OCI-LY7 (cell line): ENCODE measurements at regions not wholly inside any gene's neighbourhood (a gene's known extent, or its start where the extent isn't known, plus 50 kb on each side); places are given as distances from the start of the nearest gene placed in this dataset.

Experiments used
- BruUV-seq: library from RNA; stranded (reverse); fragments of 400-500 nt; replicated peaks from 2 replicates; lab custom pipeline; 2021; lab: Mats Ljungman, UMichigan
- CTCF ChIA-PET: fragments of 300-600 bp; sonication (Branson Sonifier 250); formaldehyde crosslinking; loops from one replicate; lab custom pipeline; 2022; ENCODE audit warnings: antibody characterized with exemption; ENCODE audit not compliant: unreplicated experiment; lab: Charles Lee
- POLR2A ChIA-PET: fragments of 300-600 bp; sonication (Branson Sonifier 250); formaldehyde crosslinking; loops from one replicate; lab custom pipeline; 2022; ENCODE audit warnings: antibody characterized with exemption; lab: Charles Lee
- DNase-seq: peaks from one replicate; pipeline ENCODE4 v3.0.0-alpha.2; 2015; ENCODE audit warnings: low spot score
- H2AFZ ChIP-seq: fragments of 200-600 bp; sonication (generic), shearing (Covaris generic); 2 replicates; pipeline ENCODE4 v1.6.1; 2014; ENCODE audit warnings: mild to moderate bottlenecking, antibody characterized with exemption, low read length, moderate library complexity
- H3K27ac ChIP-seq: fragments of 200-600 bp; sonication (generic); 2 replicates; pipeline ENCODE4 v1.5.1; 2014; ENCODE audit warnings: mixed run types, low read depth, mild to moderate bottlenecking, moderate library complexity, low read length, inconsistent platforms; ENCODE audit not compliant: poor library complexity, severe bottlenecking
- H3K36me3 ChIP-seq: fragments of 200-600 bp; sonication (generic); 2 replicates; pipeline ENCODE4 v1.6.1; 2014; ENCODE audit warnings: mild to moderate bottlenecking, antibody characterized with exemption, low read length, moderate library complexity, mixed read lengths; ENCODE audit not compliant: insufficient read depth
- H3K4me1 ChIP-seq: fragments of 200-600 bp; sonication (generic); 2 replicates; pipeline ENCODE4 v1.5.1; 2014; ENCODE audit warnings: mild to moderate bottlenecking, low read length; ENCODE audit not compliant: insufficient read depth, poor library complexity, severe bottlenecking
- H3K4me2 ChIP-seq: fragments of 200-600 bp; sonication (generic); 2 replicates; pipeline ENCODE4 v1.6.1; 2014; ENCODE audit warnings: mild to moderate bottlenecking, low read length
- H3K4me3 ChIP-seq: fragments of 200-600 bp; sonication (generic); 2 replicates; pipeline ENCODE4 v1.5.1; 2014; ENCODE audit warnings: mild to moderate bottlenecking, low read depth, low read length; ENCODE audit not compliant: poor library complexity, severe bottlenecking
- H3K79me2 ChIP-seq: fragments of 200-600 bp; sonication (generic); 2 replicates; pipeline ENCODE4 v1.6.1; 2016; ENCODE audit warnings: low read depth, mild to moderate bottlenecking, low read length, moderate library complexity, mixed read lengths; ENCODE audit not compliant: insufficient read depth
- H3K9me2 ChIP-seq: fragments of 200-600 bp; sonication (generic); 2 replicates; pipeline ENCODE4 v1.6.1; 2016; ENCODE audit warnings: mild to moderate bottlenecking, low read length, mixed read lengths; ENCODE audit not compliant: insufficient read depth
- H3K9me3 ChIP-seq: fragments of 200-600 bp; sonication (generic); 2 replicates; pipeline ENCODE4 v1.6.1; 2014; ENCODE audit warnings: mild to moderate bottlenecking, mixed run types, low read length, mixed read lengths
- H4K20me1 ChIP-seq: fragments of 200-600 bp; sonication (generic); 2 replicates; pipeline ENCODE4 v1.6.1; 2014; ENCODE audit warnings: mild to moderate bottlenecking, antibody characterized with exemption, low read length, moderate library complexity, mixed read lengths; ENCODE audit not compliant: insufficient read depth
- CTCF ChIP-seq: fragments of 200-600 bp; sonication (generic); conservative IDR thresholded peaks from 2 replicates; pipeline ENCODE4 v1.5.1; 2014; ENCODE audit warnings: mild to moderate bottlenecking, antibody characterized with exemption, low read length, moderate library complexity, mixed read lengths
- EZH2phosphoT487 ChIP-seq: fragments of 200-600 bp; sonication (generic); IDR thresholded peaks from 2 replicates; pipeline ENCODE4 v1.6.1; 2018; ENCODE audit warnings: low read depth, borderline replicate concordance, mild to moderate bottlenecking, mixed run types, antibody characterized with exemption, low read length, moderate library complexity, mixed read lengths
- intact Hi-C: fragments of 100-400 bp; cut with micrococcal nuclease; formaldehyde crosslinking; loops from one replicate; pipeline ENCODE4 v1.10.0; 2022; ENCODE audit not compliant: unreplicated experiment

GRCh38 chr4:180814875-180815417, 1428.3 kb upstream of the TENM3 start:
- no peaks in the 10 kb centered on the region for H3K79me2 ChIP-seq
- H3K4me3 ChIP-seq: no peak overlapping the region
- intact Hi-C loops: no loop called here
- no peaks in the 10 kb centered on the region for H3K9me3 ChIP-seq
- H3K27ac ChIP-seq: no peak overlapping the region
- H2AFZ ChIP-seq: 0 out of 2 replicates have a peak overlapping the region, but pooled peaks have one; percentile 32
- ChIA-PET CTCF (no interaction called here), POLR2A (interaction anchor here (0.6 to 1.5 kb wide), 3 partner anchors 23 to 139 kb away, joined by 3 read pairs; no protein-coding TSS in a partner anchor)
- peaks cover 18% of the 10 kb centered on the region for H3K4me1 ChIP-seq
- H3K4me2 ChIP-seq: no peak overlapping the region
- no peak for DNase-seq
- no peaks in the 10 kb centered on the region for H4K20me1 ChIP-seq
- no TSS peak for BruUV-seq
- H3K9me2 ChIP-seq: no peaks in the 10 kb centered on the region
- no peaks in the 10 kb centered on the region for H3K36me3 ChIP-seq
- TF ChIP-seq CTCF (no peak), EZH2phosphoT487 (no peak)

GRCh38 chr4:180817529-180817928, 1425.7 kb upstream of the TENM3 start:
- H4K20me1 ChIP-seq: no peaks in the 10 kb centered on the region
- H2AFZ ChIP-seq: no peak overlapping the region
- intact Hi-C loops: no loop called here
- no peak overlapping the region for H3K4me3 ChIP-seq
- no TSS peak for BruUV-seq
- H3K9me2 ChIP-seq: no peaks in the 10 kb centered on the region
- no peaks in the 10 kb centered on the region for H3K9me3 ChIP-seq
- ChIA-PET POLR2A (interaction anchor here (0.6 kb wide), 1 partner anchor 1447 kb away, joined by 3 read pairs; no protein-coding TSS in a partner anchor), CTCF (no interaction called here)
- peaks cover 2% of the 10 kb centered on the region for H3K4me1 ChIP-seq
- H3K4me2 ChIP-seq: no peak overlapping the region
- TF ChIP-seq CTCF (no peak), EZH2phosphoT487 (no peak)
- H3K27ac ChIP-seq: no peak overlapping the region
- DNase-seq: no peak
- H3K79me2 ChIP-seq: no peaks in the 10 kb centered on the region
- no peaks in the 10 kb centered on the region for H3K36me3 ChIP-seq

GRCh38 chr4:180823108-180823507, 1420.1 kb upstream of the TENM3 start:
- ChIA-PET POLR2A (no interaction called here), CTCF (no interaction called here)
- Histone ChIP-seq H3K79me2 (no peaks in the 10 kb centered on the region), H2AFZ (peak overlapping the region; percentile 7; the same call in 1 of the 2 replicates), H3K27ac (no peak overlapping the region), H4K20me1 (no peaks in the 10 kb centered on the region), H3K4me2 (no peak overlapping the region), H3K9me3 (no peaks in the 10 kb centered on the region; the same call in 1 of the 2 replicates), H3K4me1 (peaks cover 14% of the 10 kb centered on the region), H3K36me3 (no peaks in the 10 kb centered on the region), H3K4me3 (no peak overlapping the region), H3K9me2 (no peaks in the 10 kb centered on the region)
- no peak for DNase-seq
- TF ChIP-seq CTCF: no peak
- BruUV-seq: no TSS peak
- intact Hi-C loops: no loop called here
